Epithelial cell of proximal tubule (primary cell): ENCODE measurements at regions not wholly inside any gene's neighbourhood (a gene's known extent, or its start where the extent isn't known, plus 50 kb on each side); places are given as distances from the start of the nearest gene placed in this dataset.

Experiments
- DNase-seq: peaks from one replicate; pipeline ENCODE4 v3.0.0-alpha.2; 2011; ENCODE audit warnings: low read depth
- H3K4me3 ChIP-seq: 2 replicates; pipeline ENCODE4 v1.5.1; 2011; ENCODE audit warnings: low read depth, mild to moderate bottlenecking, low read length
- TF ChIP-seq, protein P1 (sequence below): conservative IDR thresholded peaks from 2 replicates; pipeline ENCODE4 v1.5.1; 2012; ENCODE audit warnings: low read depth, mild to moderate bottlenecking, low read length

DNA sequence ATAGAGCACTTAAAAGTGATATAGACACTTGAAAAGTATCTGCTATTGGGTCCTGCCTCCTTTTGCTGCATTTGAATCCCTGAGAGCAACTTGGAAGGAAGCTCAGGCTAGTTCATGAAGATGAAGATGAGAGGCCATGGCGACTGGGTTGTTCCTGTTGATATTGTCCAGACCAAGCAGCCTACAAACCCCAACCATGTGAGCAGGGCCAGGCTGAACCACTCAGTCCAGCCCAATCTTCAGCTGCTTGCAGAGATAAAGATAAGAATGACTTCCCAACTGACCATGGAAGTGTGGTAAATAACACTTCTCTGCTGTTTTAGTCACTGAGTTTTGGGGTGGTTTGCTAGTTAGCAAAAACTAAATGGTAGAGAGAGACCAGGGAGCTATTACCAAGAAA is 417.6 kb downstream of the SOX11 start:
- H3K4me3 ChIP-seq = no peak overlapping the region
- TF ChIP-seq, protein P1, sequence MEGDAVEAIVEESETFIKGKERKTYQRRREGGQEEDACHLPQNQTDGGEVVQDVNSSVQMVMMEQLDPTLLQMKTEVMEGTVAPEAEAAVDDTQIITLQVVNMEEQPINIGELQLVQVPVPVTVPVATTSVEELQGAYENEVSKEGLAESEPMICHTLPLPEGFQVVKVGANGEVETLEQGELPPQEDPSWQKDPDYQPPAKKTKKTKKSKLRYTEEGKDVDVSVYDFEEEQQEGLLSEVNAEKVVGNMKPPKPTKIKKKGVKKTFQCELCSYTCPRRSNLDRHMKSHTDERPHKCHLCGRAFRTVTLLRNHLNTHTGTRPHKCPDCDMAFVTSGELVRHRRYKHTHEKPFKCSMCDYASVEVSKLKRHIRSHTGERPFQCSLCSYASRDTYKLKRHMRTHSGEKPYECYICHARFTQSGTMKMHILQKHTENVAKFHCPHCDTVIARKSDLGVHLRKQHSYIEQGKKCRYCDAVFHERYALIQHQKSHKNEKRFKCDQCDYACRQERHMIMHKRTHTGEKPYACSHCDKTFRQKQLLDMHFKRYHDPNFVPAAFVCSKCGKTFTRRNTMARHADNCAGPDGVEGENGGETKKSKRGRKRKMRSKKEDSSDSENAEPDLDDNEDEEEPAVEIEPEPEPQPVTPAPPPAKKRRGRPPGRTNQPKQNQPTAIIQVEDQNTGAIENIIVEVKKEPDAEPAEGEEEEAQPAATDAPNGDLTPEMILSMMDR = no peak
- DNase-seq = no peak

DNA sequence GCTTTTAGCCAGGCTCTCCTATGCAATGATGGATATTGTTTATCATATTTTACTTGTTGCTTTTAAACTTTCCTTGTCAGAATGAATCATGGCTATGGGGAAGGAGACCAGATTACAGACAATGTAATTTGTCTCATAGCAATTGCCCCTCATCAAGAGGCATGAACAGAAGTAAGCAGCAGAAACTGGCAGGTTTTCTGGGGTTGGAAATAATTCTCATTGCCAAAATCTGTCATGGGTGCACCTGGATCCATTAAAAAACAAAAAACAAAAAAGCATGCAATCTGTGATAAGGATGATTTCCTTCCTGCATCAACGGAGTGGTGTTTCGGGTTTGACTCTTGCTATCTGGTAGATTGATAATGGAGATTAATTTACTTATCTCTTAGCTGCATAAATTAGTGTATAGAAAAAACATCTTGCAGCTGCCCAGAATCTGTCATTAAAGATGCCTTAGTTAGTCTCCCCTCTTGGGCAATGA is 419.6 kb downstream of the SOX11 start:
- no peak overlapping the region for H3K4me3 ChIP-seq
- TF ChIP-seq, protein P1 = no peak
- DNase-seq = no peak

DNA sequence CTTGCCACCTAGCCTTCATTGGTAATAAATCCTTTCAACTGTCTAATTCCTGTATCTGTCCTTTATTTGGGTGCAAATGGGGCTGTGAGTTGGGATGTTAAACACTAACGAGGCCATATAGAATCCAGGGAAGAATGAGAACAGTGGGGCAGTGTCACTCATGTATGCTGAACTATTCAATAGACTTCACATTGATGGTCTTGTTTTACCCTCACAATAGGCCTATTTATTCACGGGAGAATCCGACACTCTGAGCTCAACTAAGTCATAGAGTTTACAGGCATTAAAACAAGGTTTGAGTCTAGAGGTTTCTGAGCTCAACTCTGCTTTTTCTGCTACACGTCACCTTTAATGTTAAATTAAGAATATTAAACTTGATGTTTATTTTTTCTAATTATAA is 421.6 kb downstream of the SOX11 start:
- no peak for DNase-seq
- H3K4me3 ChIP-seq = no peak overlapping the region
- TF ChIP-seq, protein P1 = no peak

DNA sequence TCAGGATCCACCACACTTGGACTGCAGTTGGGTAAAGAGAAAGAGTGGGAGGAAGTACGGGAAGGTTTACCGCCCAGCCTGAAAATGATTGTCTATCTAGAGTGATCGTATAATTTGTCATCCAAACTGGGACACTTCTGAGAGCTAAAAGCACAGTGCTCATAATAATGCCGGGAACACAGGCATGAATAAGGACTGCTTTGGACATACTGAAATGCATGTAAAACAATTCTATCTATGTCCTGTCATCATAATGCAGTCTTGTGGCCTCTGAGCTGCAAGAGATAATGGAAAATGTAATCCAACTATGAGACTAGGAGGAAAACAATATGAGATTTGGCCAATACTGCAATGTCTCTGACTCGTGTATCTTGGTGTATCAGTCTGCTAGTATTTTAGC is 435.5 kb downstream of the SOX11 start:
- DNase-seq = no peak
- TF ChIP-seq, protein P1 = no peak
- no peak overlapping the region for H3K4me3 ChIP-seq

DNA sequence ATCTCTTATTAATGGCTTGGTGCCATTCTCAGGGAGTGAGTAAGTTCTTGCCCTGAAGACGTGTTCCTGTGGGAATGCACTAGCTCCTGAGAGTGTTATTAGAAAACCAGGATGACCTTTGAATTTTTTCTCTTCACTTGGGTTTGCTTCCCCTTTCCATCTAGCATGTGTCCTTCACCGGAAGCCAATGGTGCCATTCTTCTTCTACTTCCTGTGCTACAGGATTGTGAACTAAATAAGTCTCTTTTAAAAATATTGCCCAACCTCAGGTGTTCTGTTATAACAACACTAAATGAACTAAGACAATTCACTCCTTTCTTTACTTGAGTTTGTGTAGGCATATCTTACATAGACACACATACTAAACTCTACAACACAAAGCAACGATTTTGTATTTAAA is 447.0 kb downstream of the SOX11 start:
- H3K4me3 ChIP-seq = no peak overlapping the region
- TF ChIP-seq, protein P1 = no peak
- DNase-seq = no peak

DNA sequence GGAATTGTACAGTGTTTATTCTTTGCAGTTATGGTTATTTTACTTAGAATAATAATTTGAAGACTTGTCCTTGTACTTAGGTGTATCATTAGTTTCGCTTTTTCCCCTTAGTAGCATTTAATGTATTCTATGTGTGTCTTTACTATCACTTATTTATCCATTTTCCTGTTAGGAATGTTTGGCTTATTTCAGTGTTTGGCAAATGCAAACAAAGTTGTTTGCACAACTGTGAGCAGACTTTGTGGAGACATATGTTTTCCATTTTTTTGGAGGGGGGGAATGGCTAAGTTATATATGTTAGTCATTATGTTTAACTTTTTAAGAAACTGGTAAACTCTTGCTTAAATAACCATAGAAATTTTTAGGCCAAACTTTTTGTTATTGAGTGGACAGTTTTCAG is 447.7 kb downstream of the SOX11 start:
- DNase-seq = no peak
- TF ChIP-seq, protein P1 = no peak
- no peak overlapping the region for H3K4me3 ChIP-seq

DNA sequence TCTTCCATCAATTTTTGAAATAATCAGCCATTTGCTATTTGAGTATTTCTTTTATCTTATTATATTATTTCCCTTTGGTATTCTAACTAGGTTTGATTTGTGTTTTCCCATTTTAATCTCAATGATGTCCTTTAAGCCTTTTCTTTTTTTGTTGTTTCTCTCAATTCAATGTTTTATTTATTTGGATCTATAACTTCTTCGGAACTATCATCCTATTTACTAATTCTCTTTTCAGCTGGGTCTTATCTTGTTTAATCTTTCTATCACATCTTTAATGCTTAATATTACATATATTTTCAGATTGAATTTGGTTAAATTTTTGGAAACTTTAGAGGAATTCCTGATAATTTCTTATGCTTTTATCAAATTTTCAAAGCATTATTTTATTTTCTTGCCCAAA is 448.3 kb downstream of the SOX11 start:
- TF ChIP-seq, protein P1 = no peak
- no peak overlapping the region for H3K4me3 ChIP-seq
- DNase-seq = no peak
